Spinal cord (tissue), 9 donors: ENCODE measurements at regions not wholly inside any gene's neighbourhood (a gene's known extent, or its start where the extent isn't known, plus 50 kb on each side); places are given as distances from the start of the nearest gene placed in this dataset.

Source experiments
- DNase-seq, 6 donors: peaks; one replicate each; pipeline versions ENCODE4 v3.0.0 to v3.0.0-alpha.2; 2013 to 2015; ENCODE audit warnings: low spot score in 6 of 6, low read depth in 4 of 6
- H3K27ac ChIP-seq: one replicate; pipeline ENCODE4 v1.5.1; 2013; ENCODE audit warnings: low read depth, low read length, control low read depth
- H3K27me3 ChIP-seq: one replicate; pipeline ENCODE4 v1.6.1; 2013; ENCODE audit warnings: low read length; ENCODE audit not compliant: control insufficient read depth, insufficient read depth
- H3K36me3 ChIP-seq: one replicate; pipeline ENCODE4 v1.6.1; 2013; ENCODE audit warnings: low read length; ENCODE audit not compliant: control insufficient read depth, insufficient read depth
- H3K4me1 ChIP-seq: one replicate; pipeline ENCODE4 v1.6.1; 2013; ENCODE audit warnings: low read length; ENCODE audit not compliant: control insufficient read depth, insufficient read depth
- H3K4me3 ChIP-seq: one replicate; pipeline ENCODE4 v1.5.1; 2013; ENCODE audit warnings: low read depth, low read length, control low read depth
- H3K9me3 ChIP-seq: one replicate; pipeline ENCODE4 v1.6.1; 2013; ENCODE audit warnings: low read length; ENCODE audit not compliant: control insufficient read depth, insufficient read depth
- WGBS: methylation state at CpG from one replicate; pipeline ENCODE4 v1.1.5; 2013; ENCODE audit warnings: missing lambda C conversion rate; ENCODE audit not compliant: insufficient coverage; 5-methylcytosine and 5-hydroxymethylcytosine counted together
- donor health status: healthy.

- Histone ChIP-seq H3K4me1 (no peaks in the 10 kb centered on the region), H3K27ac (no peak overlapping the region), H3K4me3 (no peak overlapping the region), H3K9me3 (no peaks in the 10 kb centered on the region), H3K27me3 (no peaks in the 10 kb centered on the region), H3K36me3 (no peaks in the 10 kb centered on the region)
- 75% methylated on average over 2 of the region's 7 CpGs for WGBS
- no peak for DNase-seq
These were observed 466.5 kb upstream of the CNTN4 start for GRCh38 chr3:1632128-1632527.

- no peak for DNase-seq
- no peaks in the 10 kb centered on the region for H3K4me1 ChIP-seq
- no peaks in the 10 kb centered on the region for H3K27me3 ChIP-seq
- H3K9me3 ChIP-seq: no peaks in the 10 kb centered on the region
- no CpG with 5 or more reads among the region's 1 CpG for WGBS
- no peak overlapping the region for H3K27ac ChIP-seq
- no peak overlapping the region for H3K4me3 ChIP-seq
- no peaks in the 10 kb centered on the region for H3K36me3 ChIP-seq
These were observed 436.8 kb upstream of the CNTN4 start for GRCh38 chr3:1661839-1662238.

- no peak overlapping the region for H3K4me3 ChIP-seq
These were observed 434.4 kb upstream of the CNTN4 start for GRCh38 chr3:1664266-1664665.

GRCh38 chr3:1666865-1667264, 431.8 kb upstream of the CNTN4 start:
- DNase-seq: no peak
- Histone ChIP-seq H3K27me3 (no peaks in the 10 kb centered on the region), H3K4me3 (no peak overlapping the region), H3K9me3 (no peaks in the 10 kb centered on the region), H3K4me1 (no peaks in the 10 kb centered on the region), H3K27ac (no peak overlapping the region), H3K36me3 (no peaks in the 10 kb centered on the region)
- WGBS: no CpG with 5 or more reads among the region's 1 CpG

More at GRCh38 chr3:1664266-1664665, 434.4 kb upstream of the CNTN4 start:
- Histone ChIP-seq H3K36me3 (no peaks in the 10 kb centered on the region), H3K27ac (no peak overlapping the region), H3K9me3 (no peaks in the 10 kb centered on the region), H3K27me3 (no peaks in the 10 kb centered on the region), H3K4me1 (no peaks in the 10 kb centered on the region)
- no CpG with 5 or more reads among the region's 1 CpG for WGBS
- no peak for DNase-seq

- Histone ChIP-seq H3K4me1 (no peaks in the 10 kb centered on the region), H3K27me3 (no peaks in the 10 kb centered on the region), H3K9me3 (peaks cover 5% of the 10 kb centered on the region), H3K4me3 (no peak overlapping the region), H3K27ac (no peak overlapping the region), H3K36me3 (no peaks in the 10 kb centered on the region)
- DNase-seq: peak in 1 of 6 donors; percentile 18
- WGBS: 34% methylated on average over 4 of the region's 7 CpGs
These were observed 421.0 kb upstream of the CNTN4 start for GRCh38 chr3:1677576-1678156.

GRCh38 chr3:1692428-1692827, 406.2 kb upstream of the CNTN4 start:
- Histone ChIP-seq H3K27ac (no peak overlapping the region), H3K4me3 (no peak overlapping the region), H3K36me3 (no peaks in the 10 kb centered on the region), H3K9me3 (no peaks in the 10 kb centered on the region), H3K27me3 (no peaks in the 10 kb centered on the region), H3K4me1 (no peaks in the 10 kb centered on the region)
- WGBS: no CpG with 5 or more reads among the region's 1 CpG
- DNase-seq: no peak

GRCh38 chr3:1693145-1693544, 405.5 kb upstream of the CNTN4 start:
- H3K4me1 ChIP-seq: no peaks in the 10 kb centered on the region
- 91% methylated on average over 1 of the region's 2 CpGs for WGBS
- H3K36me3 ChIP-seq: no peaks in the 10 kb centered on the region
- no peaks in the 10 kb centered on the region for H3K9me3 ChIP-seq
- no peaks in the 10 kb centered on the region for H3K27me3 ChIP-seq
- DNase-seq: no peak
- H3K4me3 ChIP-seq: no peak overlapping the region
- H3K27ac ChIP-seq: no peak overlapping the region

GRCh38 chr3:1696669-1697275, 401.9 kb upstream of the CNTN4 start:
- Histone ChIP-seq H3K4me3 (no peak overlapping the region), H3K9me3 (no peaks in the 10 kb centered on the region), H3K27me3 (no peaks in the 10 kb centered on the region), H3K27ac (no peak overlapping the region), H3K4me1 (no peaks in the 10 kb centered on the region), H3K36me3 (no peaks in the 10 kb centered on the region)
- WGBS: no CpG with 5 or more reads among the region's 5 CpGs
- no peak for DNase-seq

- H3K4me3 ChIP-seq: no peak overlapping the region
- no peak overlapping the region for H3K27ac ChIP-seq
- H3K9me3 ChIP-seq: no peaks in the 10 kb centered on the region
- no peaks in the 10 kb centered on the region for H3K36me3 ChIP-seq
- DNase-seq: no peak
- H3K4me1 ChIP-seq: no peaks in the 10 kb centered on the region
- H3K27me3 ChIP-seq: no peaks in the 10 kb centered on the region
- 93% methylated on average over 17 of the region's 17 CpGs for WGBS
These were observed 399.2 kb upstream of the CNTN4 start for GRCh38 chr3:1699361-1699920.

- no peaks in the 10 kb centered on the region for H3K9me3 ChIP-seq
- WGBS: 93% methylated on average over 5 of the region's 5 CpGs
- no peak for DNase-seq
- H3K27ac ChIP-seq: no peak overlapping the region
- H3K4me1 ChIP-seq: no peaks in the 10 kb centered on the region
- H3K36me3 ChIP-seq: no peaks in the 10 kb centered on the region
- no peak overlapping the region for H3K4me3 ChIP-seq
- no peaks in the 10 kb centered on the region for H3K27me3 ChIP-seq
These were observed 398.0 kb upstream of the CNTN4 start for GRCh38 chr3:1700650-1701049.
